ENCODE measurements at regions not wholly inside any gene's neighbourhood (a gene's known extent, or its start where the extent isn't known, plus 50 kb on each side); places are given as distances from the start of the nearest gene placed in this dataset.

DNA sequence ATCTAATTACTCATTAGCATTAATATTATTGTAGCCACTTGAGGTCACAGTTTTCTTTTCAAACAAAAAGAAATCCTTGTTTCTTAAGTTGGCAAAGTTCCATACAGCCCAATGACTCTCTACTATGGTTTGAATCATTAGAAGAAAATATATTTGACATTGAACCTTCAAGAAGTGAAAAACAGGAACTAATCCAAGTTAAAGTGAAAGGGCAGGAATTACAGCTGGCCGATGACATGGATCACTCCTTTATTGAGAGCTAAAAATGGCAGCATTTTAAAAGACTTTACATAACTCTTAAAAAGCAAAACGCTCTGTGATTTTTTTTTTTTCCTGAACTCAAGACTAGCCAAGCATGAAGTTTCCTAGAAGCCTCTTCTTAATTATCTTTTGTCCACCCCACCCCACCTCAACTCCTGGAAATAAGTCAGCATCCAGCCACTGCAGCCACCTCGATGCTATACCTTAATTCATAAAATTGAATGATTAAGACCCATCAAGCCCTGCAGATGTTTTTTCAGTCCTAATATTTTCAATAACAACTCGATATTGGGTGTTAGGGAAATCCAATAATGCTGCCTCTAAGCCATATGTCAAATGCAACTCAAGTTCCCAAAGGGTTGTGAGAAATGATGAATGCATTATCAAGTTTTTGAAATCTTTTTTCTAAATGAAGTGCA, 323.1 kb downstream of the HHIPL2 start:
- TF ChIP-seq, protein P1, sequence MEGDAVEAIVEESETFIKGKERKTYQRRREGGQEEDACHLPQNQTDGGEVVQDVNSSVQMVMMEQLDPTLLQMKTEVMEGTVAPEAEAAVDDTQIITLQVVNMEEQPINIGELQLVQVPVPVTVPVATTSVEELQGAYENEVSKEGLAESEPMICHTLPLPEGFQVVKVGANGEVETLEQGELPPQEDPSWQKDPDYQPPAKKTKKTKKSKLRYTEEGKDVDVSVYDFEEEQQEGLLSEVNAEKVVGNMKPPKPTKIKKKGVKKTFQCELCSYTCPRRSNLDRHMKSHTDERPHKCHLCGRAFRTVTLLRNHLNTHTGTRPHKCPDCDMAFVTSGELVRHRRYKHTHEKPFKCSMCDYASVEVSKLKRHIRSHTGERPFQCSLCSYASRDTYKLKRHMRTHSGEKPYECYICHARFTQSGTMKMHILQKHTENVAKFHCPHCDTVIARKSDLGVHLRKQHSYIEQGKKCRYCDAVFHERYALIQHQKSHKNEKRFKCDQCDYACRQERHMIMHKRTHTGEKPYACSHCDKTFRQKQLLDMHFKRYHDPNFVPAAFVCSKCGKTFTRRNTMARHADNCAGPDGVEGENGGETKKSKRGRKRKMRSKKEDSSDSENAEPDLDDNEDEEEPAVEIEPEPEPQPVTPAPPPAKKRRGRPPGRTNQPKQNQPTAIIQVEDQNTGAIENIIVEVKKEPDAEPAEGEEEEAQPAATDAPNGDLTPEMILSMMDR (IDR thresholded peaks at IDR 0.05): no peak
- no peak for TF ChIP-seq POLR2A (IDR thresholded peaks at IDR 0.05)
